Muscle of leg (tissue), 3 donors: ENCODE measurements at regions not wholly inside any gene's neighbourhood (a gene's known extent, or its start where the extent isn't known, plus 50 kb on each side); places are given as distances from the start of the nearest gene placed in this dataset.

Experiments used
- DNase-seq: peaks from one replicate; pipeline ENCODE4 v3.0.0; 2013
- H3K27ac ChIP-seq: one replicate; pipeline ENCODE4 v1.5.1; 2013; ENCODE audit warnings: mild to moderate bottlenecking, low read length, control low read depth
- H3K27me3 ChIP-seq: one replicate; pipeline ENCODE4 v1.6.1; 2013; ENCODE audit warnings: low read length; ENCODE audit not compliant: control insufficient read depth, insufficient read depth
- H3K36me3 ChIP-seq: one replicate; pipeline ENCODE4 v1.6.1; 2013; ENCODE audit warnings: low read length; ENCODE audit not compliant: control insufficient read depth, insufficient read depth
- H3K4me1 ChIP-seq: one replicate; pipeline ENCODE4 v1.6.1; 2013; ENCODE audit warnings: low read length; ENCODE audit not compliant: control insufficient read depth, insufficient read depth
- H3K4me3 ChIP-seq: one replicate; pipeline ENCODE4 v1.5.1; 2013; ENCODE audit warnings: low read length, control low read depth
- H3K9me3 ChIP-seq: replicated peaks from 2 replicates; pipeline ENCODE4 v1.6.1; 2013; ENCODE audit warnings: low read depth, low read length; ENCODE audit not compliant: control insufficient read depth
- WGBS: methylation state at CpG from one replicate; pipeline ENCODE4 v1.1.5; 2013; ENCODE audit warnings: missing lambda C conversion rate; ENCODE audit not compliant: insufficient coverage; 5-methylcytosine and 5-hydroxymethylcytosine counted together

GRCh38 chr2:183996825-183997793 lies 601.2 kb upstream of the ZNF804A start:
- H3K27me3 ChIP-seq: no peaks in the 10 kb centered on the region
- H3K4me3 ChIP-seq: no peak overlapping the region
- H3K4me1 ChIP-seq: peaks cover 13% of the 10 kb centered on the region
- 51% methylated on average over 5 of the region's 10 CpGs for WGBS
- H3K9me3 ChIP-seq: no peaks in the 10 kb centered on the region
- H3K36me3 ChIP-seq: no peaks in the 10 kb centered on the region
- DNase-seq: peak; percentile 78
- no peak overlapping the region for H3K27ac ChIP-seq

GRCh38 chr2:183998041-183998796 lies 600.1 kb upstream of the ZNF804A start:
- 80% methylated on average over 2 of the region's 3 CpGs for WGBS
- Histone ChIP-seq H3K27me3 (no peaks in the 10 kb centered on the region), H3K4me3 (no peak overlapping the region), H3K27ac (no peak overlapping the region), H3K36me3 (no peaks in the 10 kb centered on the region), H3K4me1 (peaks cover 12% of the 10 kb centered on the region), H3K9me3 (no peaks in the 10 kb centered on the region)
- DNase-seq: no peak

GRCh38 chr2:183998797-183999190 lies 599.5 kb upstream of the ZNF804A start:
- Histone ChIP-seq H3K36me3 (no peaks in the 10 kb centered on the region), H3K27ac (no peak overlapping the region), H3K27me3 (no peaks in the 10 kb centered on the region), H3K9me3 (no peaks in the 10 kb centered on the region), H3K4me3 (no peak overlapping the region), H3K4me1 (peaks cover 9% of the 10 kb centered on the region)
- no peak for DNase-seq
- WGBS: no CpG with 5 or more reads among the region's 1 CpG

- Histone ChIP-seq H3K36me3 (no peaks in the 10 kb centered on the region), H3K9me3 (no peaks in the 10 kb centered on the region), H3K4me3 (no peak overlapping the region), H3K27ac (peak overlapping the region; percentile 22), H3K4me1 (peaks cover 5% of the 10 kb centered on the region), H3K27me3 (no peaks in the 10 kb centered on the region)
- DNase-seq: peak; percentile 36
- WGBS: no CpG with 5 or more reads among the region's 1 CpG
Observed at GRCh38 chr2:184004289-184004947, 593.9 kb upstream of the ZNF804A start.

- no peaks in the 10 kb centered on the region for H3K9me3 ChIP-seq
Observed at GRCh38 chr2:184004948-184005672, 593.2 kb upstream of the ZNF804A start.

GRCh38 chr2:184006998-184007397 lies 591.3 kb upstream of the ZNF804A start:
- no peaks in the 10 kb centered on the region for H3K9me3 ChIP-seq
- peaks cover 5% of the 10 kb centered on the region for H3K4me1 ChIP-seq
- no CpG with 5 or more reads among the region's 1 CpG for WGBS
- no peak overlapping the region for H3K27ac ChIP-seq
- DNase-seq: no peak
- H3K27me3 ChIP-seq: no peaks in the 10 kb centered on the region
- H3K4me3 ChIP-seq: no peak overlapping the region
- H3K36me3 ChIP-seq: no peaks in the 10 kb centered on the region

More at GRCh38 chr2:184004948-184005672, 593.2 kb upstream of the ZNF804A start:
- no peaks in the 10 kb centered on the region for H3K27me3 ChIP-seq
- WGBS: no CpG with 5 or more reads among the region's 2 CpGs
- DNase-seq: peak; percentile 25
- H3K27ac ChIP-seq: no peak overlapping the region
- no peaks in the 10 kb centered on the region for H3K36me3 ChIP-seq
- H3K4me3 ChIP-seq: no peak overlapping the region
- peaks cover 5% of the 10 kb centered on the region for H3K4me1 ChIP-seq

GRCh38 chr2:184026961-184027360 lies 571.4 kb upstream of the ZNF804A start:
- Histone ChIP-seq H3K36me3 (no peaks in the 10 kb centered on the region), H3K27ac (no peak overlapping the region), H3K4me1 (no peaks in the 10 kb centered on the region), H3K27me3 (no peaks in the 10 kb centered on the region), H3K9me3 (no peaks in the 10 kb centered on the region), H3K4me3 (no peak overlapping the region)
- no peak for DNase-seq
- no CpG with 5 or more reads among the region's 1 CpG for WGBS

GRCh38 chr2:184030245-184030644 lies 568.1 kb upstream of the ZNF804A start:
- no peaks in the 10 kb centered on the region for H3K36me3 ChIP-seq
- WGBS: no CpG with 5 or more reads among the region's 6 CpGs
- no peak for DNase-seq

GRCh38 chr2:184030989-184031388 lies 567.3 kb upstream of the ZNF804A start:
- no peak overlapping the region for H3K4me3 ChIP-seq
- no peaks in the 10 kb centered on the region for H3K4me1 ChIP-seq
- no CpG with 5 or more reads among the region's 1 CpG for WGBS
- no peak overlapping the region for H3K27ac ChIP-seq
- H3K36me3 ChIP-seq: no peaks in the 10 kb centered on the region
- no peaks in the 10 kb centered on the region for H3K27me3 ChIP-seq
- no peaks in the 10 kb centered on the region for H3K9me3 ChIP-seq
- DNase-seq: no peak

More at GRCh38 chr2:184030245-184030644, 568.1 kb upstream of the ZNF804A start:
- Histone ChIP-seq H3K4me1 (no peaks in the 10 kb centered on the region), H3K9me3 (no peaks in the 10 kb centered on the region), H3K27ac (no peak overlapping the region), H3K27me3 (no peaks in the 10 kb centered on the region), H3K4me3 (no peak overlapping the region)
